Suprapubic skin (tissue), 4 donors: ENCODE measurements at regions not wholly inside any gene's neighbourhood (a gene's known extent, or its start where the extent isn't known, plus 50 kb on each side); places are given as distances from the start of the nearest gene placed in this dataset.

Experiments used
- POLR2A ChIP-seq, 2 donors: fragments of 450-650 bp; IDR thresholded peaks; one replicate each; pipeline ENCODE4 v1.6.1; 2017; ENCODE audit warnings: antibody characterized with exemption in 2 of 2, mild to moderate bottlenecking in 2 of 2, moderate library complexity in 2 of 2
- POLR2AphosphoS5 ChIP-seq, 3 donors: sonication (generic); formaldehyde crosslinking; IDR thresholded peaks; one replicate each; pipeline ENCODE4 v1.6.1; 2017; ENCODE audit warnings: antibody characterized with exemption in 3 of 3
- TF ChIP-seq, protein P1 (sequence below), 2 donors: fragments of 200-600 bp in 1 of 2; fragments of 450-650 bp in 1 of 2; sonication (generic) in 1 of 2; IDR thresholded peaks; one replicate each; pipeline ENCODE4 v1.5.1; 2016 to 2019; ENCODE audit warnings: antibody characterized with exemption in 2 of 2, mild to moderate bottlenecking in 1 of 2, moderate library complexity in 1 of 2

DNA sequence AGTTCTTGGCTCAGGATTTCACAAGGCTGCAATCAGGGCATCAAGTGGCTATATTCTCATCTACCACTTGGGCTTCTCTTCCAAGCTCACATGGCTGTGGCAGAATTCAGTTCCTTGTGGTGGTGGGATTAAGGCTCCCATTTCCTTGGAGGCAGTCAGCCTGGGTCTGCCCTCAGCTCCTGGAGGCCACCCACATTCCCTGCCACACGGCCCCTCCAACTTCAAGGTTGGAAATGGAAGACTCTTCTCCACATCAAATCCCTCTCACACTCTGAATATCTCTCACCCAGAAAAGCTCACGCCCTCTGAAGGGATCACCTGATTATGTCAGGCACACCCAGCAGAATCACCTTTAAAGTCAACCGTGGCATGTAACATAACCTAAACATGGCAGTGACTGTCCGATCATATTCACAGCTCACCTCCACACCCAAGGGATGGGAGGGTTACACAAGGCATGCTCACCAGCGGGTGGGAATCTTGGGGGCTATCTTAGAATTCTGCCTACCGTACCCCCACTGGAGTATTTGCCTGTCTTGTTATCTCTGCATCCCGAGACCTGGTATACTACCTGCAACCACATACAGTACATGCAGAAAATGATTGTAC lies 256.2 kb upstream of the KLHL29 start:
- no peak for TF ChIP-seq POLR2AphosphoS5 (IDR thresholded peaks at IDR 0.05)
- TF ChIP-seq, protein P1, sequence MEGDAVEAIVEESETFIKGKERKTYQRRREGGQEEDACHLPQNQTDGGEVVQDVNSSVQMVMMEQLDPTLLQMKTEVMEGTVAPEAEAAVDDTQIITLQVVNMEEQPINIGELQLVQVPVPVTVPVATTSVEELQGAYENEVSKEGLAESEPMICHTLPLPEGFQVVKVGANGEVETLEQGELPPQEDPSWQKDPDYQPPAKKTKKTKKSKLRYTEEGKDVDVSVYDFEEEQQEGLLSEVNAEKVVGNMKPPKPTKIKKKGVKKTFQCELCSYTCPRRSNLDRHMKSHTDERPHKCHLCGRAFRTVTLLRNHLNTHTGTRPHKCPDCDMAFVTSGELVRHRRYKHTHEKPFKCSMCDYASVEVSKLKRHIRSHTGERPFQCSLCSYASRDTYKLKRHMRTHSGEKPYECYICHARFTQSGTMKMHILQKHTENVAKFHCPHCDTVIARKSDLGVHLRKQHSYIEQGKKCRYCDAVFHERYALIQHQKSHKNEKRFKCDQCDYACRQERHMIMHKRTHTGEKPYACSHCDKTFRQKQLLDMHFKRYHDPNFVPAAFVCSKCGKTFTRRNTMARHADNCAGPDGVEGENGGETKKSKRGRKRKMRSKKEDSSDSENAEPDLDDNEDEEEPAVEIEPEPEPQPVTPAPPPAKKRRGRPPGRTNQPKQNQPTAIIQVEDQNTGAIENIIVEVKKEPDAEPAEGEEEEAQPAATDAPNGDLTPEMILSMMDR (IDR thresholded peaks at IDR 0.05): no peak
- TF ChIP-seq POLR2A (IDR thresholded peaks at IDR 0.05): no peak
